Esophagus squamous epithelium (tissue), 5 donors: ENCODE measurements at regions not wholly inside any gene's neighbourhood (a gene's known extent, or its start where the extent isn't known, plus 50 kb on each side); places are given as distances from the start of the nearest gene placed in this dataset.

Experiments used
- DNase-seq: peaks from one replicate; lab custom pipeline; 2025; lab: John Stamatoyannopoulos, UW
- H3K27ac ChIP-seq, 4 donors: fragments of 200-600 bp; sonication (generic); one replicate each; pipeline ENCODE4 v1.5.1; 2016 to 2019; ENCODE audit warnings: mild to moderate bottlenecking in 1 of 4
- H3K27me3 ChIP-seq, 4 donors: fragments of 200-600 bp; sonication (generic); 1 replicate in 3 of 4; 2 replicates in 1 of 4; pipeline versions ENCODE4 v1.5.1 to v1.6.0; 2017 to 2021; ENCODE audit warnings: antibody characterized with exemption in 1 of 4
- H3K36me3 ChIP-seq, 3 donors: fragments of 200-600 bp; sonication (generic); one replicate each; pipeline ENCODE4 v1.5.1; 2016 to 2019
- H3K4me1 ChIP-seq, 3 donors: fragments of 200-600 bp; sonication (generic); one replicate each; pipeline ENCODE4 v1.5.1; 2017 to 2019
- H3K4me3 ChIP-seq, 4 donors: fragments of 200-600 bp; sonication (generic); 1 replicate in 3 of 4; 2 replicates in 1 of 4; pipeline ENCODE4 v1.5.1; 2016 to 2019; ENCODE audit warnings: mild to moderate bottlenecking in 2 of 4, moderate library complexity in 1 of 4
- H3K9me3 ChIP-seq, 3 donors: fragments of 200-600 bp; sonication (generic); one replicate each; pipeline ENCODE4 v1.5.1; 2016 to 2019
- POLR2A ChIP-seq, 4 donors: fragments of 450-650 bp; IDR thresholded peaks; one replicate each; pipeline ENCODE4 v1.6.1; 2017; ENCODE audit warnings: antibody characterized with exemption in 4 of 4, mild to moderate bottlenecking in 4 of 4, moderate library complexity in 3 of 4
- WGBS, 2 donors: methylation state at CpG; one replicate each; pipeline ENCODE4 v1.1.5; 2018; 5-methylcytosine and 5-hydroxymethylcytosine counted together
- intact Hi-C: fragments of 100-400 bp; cut with DNase I; formaldehyde crosslinking; loops from one replicate; pipeline ENCODE4 v1.15.0; 2022
- TF ChIP-seq, protein P1 (sequence below), 6 experiments: fragments of 450-650 bp in 4 of 6; fragments of 200-600 bp in 2 of 6; sonication (generic) in 2 of 6; IDR thresholded peaks; one replicate each; pipeline ENCODE4 v1.5.1; 2016 to 2019; ENCODE audit warnings: antibody characterized with exemption in 6 of 6, mild to moderate bottlenecking in 4 of 6, moderate library complexity in 4 of 6
- donor health status: DM: yes; HTN: yes; CAD: no.

DNA sequence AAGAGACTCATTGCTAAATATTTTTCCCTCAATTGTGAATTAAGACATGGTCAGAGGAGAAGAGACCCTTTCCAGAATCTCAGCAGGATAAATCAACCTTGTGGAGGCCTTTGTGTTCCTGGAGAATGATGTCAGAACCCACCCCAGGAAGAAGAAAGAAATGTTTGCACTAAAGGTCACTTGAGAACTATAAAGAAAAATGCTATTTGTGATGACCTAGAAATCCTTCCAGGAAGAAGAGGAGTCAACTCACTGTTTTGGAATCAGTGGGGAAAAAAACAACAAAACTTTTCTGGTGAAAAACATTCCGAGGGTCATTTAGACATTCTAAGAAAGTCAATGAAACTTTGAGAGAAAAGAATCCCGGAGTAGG lies 129.1 kb upstream of the ANKRD1 start:
- no peaks in the 10 kb centered on the region for H3K27me3 ChIP-seq
- no peak for DNase-seq
- intact Hi-C loops, result no loop called here
- no peak for TF ChIP-seq POLR2A (IDR thresholded peaks at IDR 0.05)
- WGBS, 2 donors, result 78 to 80% methylated on average over 2 of the region's 2 CpGs
- peaks cover 0 to 6% (median 0%) of the 10 kb centered on the region in 3 donors for H3K4me1 ChIP-seq
- H3K27ac ChIP-seq, result peak overlapping the region in 2 of 4 donors; percentile 9 to 33
- no peak overlapping the region for H3K4me3 ChIP-seq
- no peaks in the 10 kb centered on the region for H3K9me3 ChIP-seq
- no peaks in the 10 kb centered on the region for H3K36me3 ChIP-seq

DNA sequence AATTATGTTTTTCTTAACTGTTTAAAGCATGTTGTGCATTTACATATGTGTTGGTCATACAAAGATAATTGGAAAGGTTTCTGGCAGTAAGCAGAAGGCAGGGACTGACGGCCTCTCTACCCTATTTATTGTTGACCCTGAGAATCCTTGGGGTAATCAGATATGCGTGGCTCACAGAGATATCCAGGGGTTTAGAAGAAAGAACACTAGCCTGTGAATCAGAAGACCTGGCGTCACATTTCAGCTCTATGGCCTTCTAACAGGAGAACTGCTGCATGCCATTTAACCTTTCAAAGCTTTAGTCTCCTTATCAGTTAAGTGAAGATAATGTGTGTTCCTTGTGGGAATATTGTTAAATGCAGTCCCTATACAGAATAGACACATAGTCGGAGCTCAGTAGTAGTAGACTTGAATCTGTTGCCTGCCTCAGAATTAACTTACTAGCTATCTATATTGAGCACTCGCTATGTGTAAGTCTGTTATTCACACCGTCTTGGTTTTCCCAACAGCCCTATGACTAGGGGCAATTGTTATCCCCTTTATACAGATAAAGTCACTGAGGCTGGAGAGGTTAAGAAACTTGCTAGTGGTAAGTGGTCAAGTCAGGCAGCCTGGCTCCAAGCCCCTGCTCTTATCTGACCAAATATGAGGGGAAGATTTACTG lies 129.6 kb upstream of the ANKRD1 start:
- WGBS, 2 donors, result 81 to 89% methylated on average over 6 of the region's 6 CpGs

GRCh38 chr10:91051829-91052228 lies 130.9 kb upstream of the ANKRD1 start:
- Histone ChIP-seq H3K9me3 (no peaks in the 10 kb centered on the region), H3K27ac (no peak overlapping the region), H3K4me1 (peaks cover 0 to 6% (median 0%) of the 10 kb centered on the region in 3 donors), H3K36me3 (no peaks in the 10 kb centered on the region), H3K4me3 (no peak overlapping the region), H3K27me3 (no peaks in the 10 kb centered on the region)
- 14 to 18% methylated on average over 3 of the region's 3 CpGs for WGBS, 2 donors
- DNase-seq, result no peak
- intact Hi-C loops, result no loop called here
- TF ChIP-seq, protein P1, sequence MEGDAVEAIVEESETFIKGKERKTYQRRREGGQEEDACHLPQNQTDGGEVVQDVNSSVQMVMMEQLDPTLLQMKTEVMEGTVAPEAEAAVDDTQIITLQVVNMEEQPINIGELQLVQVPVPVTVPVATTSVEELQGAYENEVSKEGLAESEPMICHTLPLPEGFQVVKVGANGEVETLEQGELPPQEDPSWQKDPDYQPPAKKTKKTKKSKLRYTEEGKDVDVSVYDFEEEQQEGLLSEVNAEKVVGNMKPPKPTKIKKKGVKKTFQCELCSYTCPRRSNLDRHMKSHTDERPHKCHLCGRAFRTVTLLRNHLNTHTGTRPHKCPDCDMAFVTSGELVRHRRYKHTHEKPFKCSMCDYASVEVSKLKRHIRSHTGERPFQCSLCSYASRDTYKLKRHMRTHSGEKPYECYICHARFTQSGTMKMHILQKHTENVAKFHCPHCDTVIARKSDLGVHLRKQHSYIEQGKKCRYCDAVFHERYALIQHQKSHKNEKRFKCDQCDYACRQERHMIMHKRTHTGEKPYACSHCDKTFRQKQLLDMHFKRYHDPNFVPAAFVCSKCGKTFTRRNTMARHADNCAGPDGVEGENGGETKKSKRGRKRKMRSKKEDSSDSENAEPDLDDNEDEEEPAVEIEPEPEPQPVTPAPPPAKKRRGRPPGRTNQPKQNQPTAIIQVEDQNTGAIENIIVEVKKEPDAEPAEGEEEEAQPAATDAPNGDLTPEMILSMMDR (IDR thresholded peaks at IDR 0.05), result no peak
- TF ChIP-seq POLR2A (IDR thresholded peaks at IDR 0.05), result no peak

More for the DNA sequence above, 129.6 kb upstream of the ANKRD1 start:
- Histone ChIP-seq H3K36me3 (no peaks in the 10 kb centered on the region), H3K27ac (peak overlapping the region in 2 of 4 donors; percentile 9 to 14), H3K9me3 (no peaks in the 10 kb centered on the region), H3K4me1 (peaks cover 0 to 6% (median 0%) of the 10 kb centered on the region in 3 donors), H3K27me3 (no peaks in the 10 kb centered on the region), H3K4me3 (no peak overlapping the region)
- no peak for DNase-seq
- intact Hi-C loops, result no loop called here
- TF ChIP-seq, protein P1 (IDR thresholded peaks at IDR 0.05), result no peak
- TF ChIP-seq POLR2A (IDR thresholded peaks at IDR 0.05), result no peak

DNA sequence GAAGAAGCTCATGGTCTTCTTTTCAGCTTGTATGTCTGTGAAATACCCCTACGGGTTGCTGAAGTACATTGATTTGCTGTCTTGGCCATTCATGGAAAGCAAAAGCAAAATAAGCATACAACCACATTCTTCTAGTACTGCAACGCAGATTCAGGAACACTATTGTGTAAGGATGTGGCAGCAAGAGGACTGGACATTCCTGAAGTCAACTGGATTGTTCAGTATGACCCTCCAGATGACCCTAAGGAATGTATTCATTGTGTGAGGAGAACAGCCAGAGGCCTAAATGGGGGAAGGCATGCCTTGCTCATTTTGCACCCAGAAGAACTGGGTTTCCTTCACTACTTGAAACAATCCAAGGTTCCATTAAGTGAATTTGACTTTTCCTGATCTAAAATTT lies 133.4 kb upstream of the ANKRD1 start:
- no peaks in the 10 kb centered on the region for H3K36me3 ChIP-seq
- H3K4me3 ChIP-seq, result no peak overlapping the region
- H3K27me3 ChIP-seq, result no peaks in the 10 kb centered on the region
- intact Hi-C loops, result no loop called here
- H3K27ac ChIP-seq, result no peak overlapping the region
- no peak for DNase-seq
- no peak for TF ChIP-seq POLR2A (IDR thresholded peaks at IDR 0.05)
- TF ChIP-seq, protein P1 (IDR thresholded peaks at IDR 0.05), result no peak
- WGBS, 2 donors, result 51 to 71% methylated on average over 2 of the region's 2 CpGs
- H3K9me3 ChIP-seq, result no peaks in the 10 kb centered on the region
- H3K4me1 ChIP-seq, result peaks cover 0 to 6% (median 0%) of the 10 kb centered on the region in 3 donors

DNA sequence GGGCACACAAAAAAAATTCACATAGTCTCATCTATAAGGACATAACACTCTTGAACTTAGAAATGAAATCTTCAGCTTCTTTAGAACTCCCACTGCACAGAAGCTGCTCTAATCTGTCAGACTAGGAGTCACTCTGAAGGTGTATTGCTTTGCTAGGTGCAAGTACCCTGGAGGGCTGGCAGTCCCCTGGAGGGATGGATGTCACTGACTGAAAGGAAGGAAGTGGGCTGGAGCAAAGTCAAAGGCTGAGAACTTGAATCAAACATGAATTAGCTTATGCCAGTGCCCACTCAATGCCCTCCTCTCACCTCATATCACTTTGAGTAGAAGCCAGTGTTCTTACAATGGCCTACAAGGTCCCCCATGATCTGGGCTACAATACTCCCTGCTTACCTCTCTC lies 140.3 kb upstream of the ANKRD1 start:
- H3K9me3 ChIP-seq, result no peaks in the 10 kb centered on the region
- no peak for TF ChIP-seq POLR2A (IDR thresholded peaks at IDR 0.05)
- TF ChIP-seq, protein P1 (IDR thresholded peaks at IDR 0.05), result no peak

More for the DNA sequence above, 140.3 kb upstream of the ANKRD1 start:
- Histone ChIP-seq H3K36me3 (no peaks in the 10 kb centered on the region), H3K27me3 (no peaks in the 10 kb centered on the region), H3K4me1 (no peaks in the 10 kb centered on the region), H3K27ac (no peak overlapping the region), H3K4me3 (no peak overlapping the region)
- DNase-seq, result no peak
- intact Hi-C loops, result no loop called here
